Left ventricle myocardium superior (tissue), 1 donor: ENCODE measurements at regions not wholly inside any gene's neighbourhood (a gene's known extent, or its start where the extent isn't known, plus 50 kb on each side); places are given as distances from the start of the nearest gene placed in this dataset.

Experiments used
- ATAC-seq: fragments of 200-7000 bp; cut with Tn5 transposase; one replicate; pipeline ENCODE4 v1.9.1; 2020; ENCODE audit warnings: mild to moderate bottlenecking, moderate library complexity
- DNase-seq: peaks from one replicate; pipeline ENCODE4 v3.0.0-alpha.2; 2020
- intact Hi-C: fragments of 100-400 bp; cut with micrococcal nuclease; formaldehyde crosslinking; loops from one replicate; pipeline ENCODE4 v1.11.0; 2022
- donor health status: DM: no; HTN: yes; CAD: no; lungs with severe emphysema.

DNA sequence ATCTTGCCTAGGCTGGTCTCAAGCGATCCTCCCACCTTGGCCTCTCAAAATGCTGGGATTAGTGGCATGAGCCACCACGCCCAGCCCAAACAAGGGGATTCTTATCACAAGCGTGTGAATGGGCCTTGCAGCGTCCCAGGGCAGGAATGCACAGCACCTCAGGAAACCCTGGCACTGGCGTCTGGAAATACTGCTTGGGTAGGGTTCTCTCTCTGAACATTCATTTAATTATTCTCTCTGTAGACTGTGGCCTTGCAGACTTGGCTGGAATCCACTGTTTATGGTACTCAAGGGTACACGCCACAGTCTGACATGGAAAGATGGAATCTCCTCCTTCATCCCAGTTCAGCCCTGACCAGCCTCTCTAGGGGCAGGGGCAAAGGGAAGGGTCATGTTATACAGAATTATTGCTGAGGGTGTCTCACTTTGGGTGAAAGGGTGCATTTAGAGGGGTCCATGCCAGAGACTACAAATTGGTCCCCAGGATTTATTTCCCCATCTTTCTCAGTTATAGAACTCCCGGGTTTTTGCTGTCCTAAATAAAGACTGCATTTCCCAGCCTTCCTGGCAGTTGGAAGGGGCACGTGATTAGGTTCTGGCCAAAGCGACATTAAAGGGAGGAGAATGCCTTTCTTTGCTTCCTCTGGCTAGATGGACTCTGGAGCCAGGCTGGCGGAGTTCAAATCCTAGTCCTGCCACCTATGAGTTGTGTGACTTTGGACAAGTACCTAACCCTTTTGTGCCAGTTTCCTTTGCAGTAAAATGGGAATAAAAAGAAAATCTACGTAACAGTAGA is 147.2 kb upstream of the HAAO start:
- DNase-seq (peak; percentile 23), ATAC-seq (no peak)
- intact Hi-C loops: loop anchor here (10.0 kb wide), 1 partner anchor 545 kb away; no protein-coding TSS in a partner anchor

- no peak for ATAC-seq
- intact Hi-C loops: no loop called here
- DNase-seq: no peak
Observed at GRCh38 chr2:42938671-42939370, 146.4 kb upstream of the HAAO start.

DNA sequence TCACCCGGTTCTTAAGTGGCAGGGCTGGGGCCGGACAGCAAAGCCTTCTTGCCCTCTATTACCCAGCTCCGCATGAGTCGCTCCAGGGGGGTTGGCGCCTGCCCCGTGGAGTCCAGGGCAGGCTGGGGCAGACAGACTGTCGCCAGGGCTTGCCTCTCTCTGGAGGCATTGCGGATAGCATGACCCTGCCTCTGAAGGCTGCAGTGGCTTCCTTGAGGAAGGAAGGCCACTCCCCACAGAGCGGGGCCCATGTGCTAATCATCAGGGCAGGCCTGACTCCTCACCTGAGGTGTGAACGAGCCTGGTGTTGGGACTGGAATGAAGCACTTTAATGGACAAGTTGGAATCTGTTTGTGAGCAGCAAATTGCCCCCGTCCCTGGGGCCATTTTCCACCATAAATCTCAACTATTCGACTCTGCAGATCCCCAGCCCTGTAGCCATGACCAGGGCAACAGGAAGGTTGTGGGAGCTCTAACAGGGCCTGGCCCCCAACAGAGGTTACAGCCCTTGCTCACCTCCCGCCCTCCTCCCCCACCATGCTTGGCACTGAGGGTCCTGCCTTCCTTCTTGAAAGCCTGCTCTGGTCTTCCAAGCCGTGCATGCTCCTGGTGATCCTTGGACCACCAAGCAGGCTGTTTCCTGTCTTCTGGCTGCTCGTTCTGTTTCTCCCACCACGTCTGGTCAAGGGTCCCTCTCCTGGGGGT is 144.9 kb upstream of the HAAO start:
- peak; percentile 46 for DNase-seq
- intact Hi-C loops: no loop called here
- ATAC-seq: no peak

- ATAC-seq (peak; percentile 26), DNase-seq (peak; percentile 64)
- intact Hi-C loops: no loop called here
Observed at GRCh38 chr2:42935692-42936671, 143.6 kb upstream of the HAAO start.

DNA sequence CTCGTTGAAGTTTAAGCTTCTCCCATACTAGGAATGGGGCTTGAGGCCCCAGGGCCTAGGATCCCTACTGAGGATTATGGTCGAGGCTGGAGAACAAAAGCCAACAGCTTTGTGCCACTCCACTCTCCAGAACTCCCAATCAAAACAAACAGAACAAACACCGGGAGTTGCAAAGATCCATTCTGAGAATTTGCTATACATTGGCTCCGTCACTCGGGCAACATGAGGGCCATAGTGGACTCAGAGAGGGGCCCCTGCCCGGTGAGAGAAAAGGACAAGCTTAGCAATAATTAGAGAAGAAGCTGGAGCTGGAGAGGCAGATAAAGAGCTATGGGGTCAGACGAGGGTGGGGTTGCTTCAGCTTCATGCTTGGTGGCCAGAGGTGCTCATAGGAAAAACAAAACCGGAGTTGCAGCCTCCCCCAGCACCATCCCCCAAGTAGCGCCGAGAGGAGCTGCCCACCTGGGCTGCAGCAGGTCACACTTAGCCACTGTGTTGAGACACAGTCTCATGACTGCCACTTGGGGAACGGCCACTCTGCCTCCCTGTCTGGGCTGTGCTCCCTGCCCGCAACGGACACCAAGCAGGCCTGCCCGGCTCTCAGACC is 142.3 kb upstream of the HAAO start:
- DNase-seq (no peak), ATAC-seq (no peak)
- intact Hi-C loops: no loop called here

DNA sequence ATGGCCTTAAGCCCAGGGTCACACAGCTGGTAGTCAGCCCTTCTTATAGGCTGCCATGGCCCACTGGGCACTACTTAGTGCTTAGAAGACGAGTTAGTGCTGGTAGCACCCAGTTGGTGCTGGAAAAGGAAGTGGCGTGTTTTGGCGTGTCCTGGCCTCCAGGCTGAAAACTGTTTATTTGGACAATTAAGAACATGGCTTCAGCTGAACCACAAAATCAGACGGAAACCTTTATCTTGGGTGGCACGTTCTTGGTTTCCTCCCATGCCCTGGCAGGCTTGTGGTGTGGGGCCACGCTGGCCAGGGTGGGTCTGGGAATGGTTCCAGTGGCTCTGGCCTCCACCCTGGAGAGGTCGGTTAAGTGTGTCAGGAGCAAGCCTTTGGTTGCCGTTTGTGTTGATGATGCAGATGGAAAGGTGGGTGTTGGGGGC is 141.5 kb upstream of the HAAO start:
- intact Hi-C loops: no loop called here
- ATAC-seq (no peak), DNase-seq (no peak)

DNA sequence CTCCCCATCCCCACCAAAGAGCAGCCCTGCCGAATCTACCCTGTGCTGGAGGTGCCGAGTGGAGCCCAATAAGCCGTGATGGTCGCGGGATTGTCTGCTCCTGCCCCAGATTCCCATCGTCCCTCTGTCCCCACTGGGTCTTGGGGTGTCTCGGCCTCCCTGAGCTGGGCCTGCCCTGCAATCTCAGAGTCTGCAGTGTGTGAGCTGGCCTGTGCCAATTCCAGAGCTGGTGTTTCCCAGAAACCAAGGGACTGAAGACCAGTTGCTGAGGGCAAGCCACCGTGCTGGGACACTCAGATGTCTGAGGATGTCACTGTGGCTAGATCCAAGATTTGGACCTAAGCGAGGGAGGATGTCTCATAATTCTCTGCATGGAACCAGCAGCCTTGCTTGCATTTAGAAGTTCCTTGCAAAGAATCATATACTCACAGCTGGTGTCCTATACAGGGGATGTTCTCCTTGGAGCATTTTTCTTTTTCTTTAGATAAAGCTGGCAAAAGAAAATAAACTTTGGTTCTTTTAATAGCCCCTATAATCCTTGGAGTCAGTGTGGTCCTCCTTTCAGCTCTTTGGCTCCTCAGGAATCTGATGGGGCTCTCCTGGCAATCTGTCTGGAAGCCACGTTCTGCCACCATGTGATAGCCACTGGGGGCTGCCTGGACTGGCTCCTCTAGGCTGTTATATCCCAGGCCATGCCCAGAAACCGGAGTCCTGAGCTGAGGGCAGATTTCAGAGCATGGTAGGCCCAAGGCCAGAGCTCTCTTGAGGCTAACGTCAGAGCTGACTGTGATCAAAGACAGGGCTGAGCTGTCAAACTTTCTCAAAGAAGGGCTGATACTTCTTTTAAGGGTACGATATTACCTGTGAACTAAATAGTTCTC is 140.1 kb upstream of the HAAO start:
- DNase-seq (peak; percentile 67), ATAC-seq (peak; percentile 63)
- intact Hi-C loops: no loop called here

DNA sequence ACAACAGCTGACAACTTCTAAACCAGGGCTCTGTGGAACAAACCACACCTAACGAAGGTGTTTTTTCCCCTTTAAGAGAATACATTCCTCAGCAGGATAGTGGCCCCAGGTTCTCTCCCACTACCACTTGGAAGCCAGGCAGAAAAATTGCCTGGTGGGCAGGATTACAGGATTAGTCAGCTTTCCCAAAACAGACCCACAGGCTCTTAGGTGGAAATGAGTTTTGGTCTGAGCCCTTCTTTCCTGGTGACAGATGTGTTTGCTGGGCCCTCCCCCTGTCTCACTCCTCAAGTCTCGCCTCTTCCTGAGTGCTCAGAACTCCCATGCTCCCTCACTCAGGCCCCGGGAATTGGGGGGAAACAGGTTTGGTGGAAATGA is 139.4 kb upstream of the HAAO start:
- no peak for DNase-seq
- ATAC-seq: no peak
- intact Hi-C loops: no loop called here

DNA sequence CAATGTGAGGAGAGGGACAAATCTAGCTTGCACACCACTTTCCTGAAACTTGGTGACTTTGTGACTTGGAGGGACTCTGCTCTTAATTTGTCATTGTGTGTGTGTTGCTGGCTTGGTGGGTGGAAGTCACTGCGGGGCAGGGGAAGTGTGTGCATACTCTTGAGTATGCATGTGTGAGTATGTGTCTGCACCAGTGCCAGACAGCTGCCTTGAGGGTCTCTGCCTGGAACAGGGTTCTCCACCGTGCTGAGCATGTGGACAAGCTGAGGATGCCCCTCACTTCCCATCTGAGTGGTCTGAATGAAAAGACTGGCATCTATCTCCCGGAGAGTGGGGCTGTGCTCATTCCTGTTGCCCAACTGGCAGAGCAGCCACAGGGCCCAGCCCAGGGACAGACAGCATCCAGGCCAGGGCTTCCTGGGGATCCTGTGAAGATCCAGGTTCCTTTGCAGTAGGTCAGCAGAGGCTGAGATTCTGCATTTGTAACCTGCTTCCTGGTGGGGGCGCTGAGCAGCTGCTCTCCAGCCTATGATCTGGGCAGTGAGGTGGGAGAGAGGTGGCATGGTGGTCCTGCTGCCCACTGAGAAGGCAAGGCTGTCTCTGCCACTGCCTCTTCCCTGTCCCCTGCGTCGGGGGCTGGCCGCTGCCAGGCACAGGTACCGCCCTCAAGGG is 138.9 kb upstream of the HAAO start:
- intact Hi-C loops: no loop called here
- DNase-seq: no peak
- no peak for ATAC-seq

GRCh38 chr2:42930025-42930581 is 137.7 kb upstream of the HAAO start:
- intact Hi-C loops: no loop called here
- ATAC-seq (peak; percentile 40), DNase-seq (peak; percentile 56)

DNA sequence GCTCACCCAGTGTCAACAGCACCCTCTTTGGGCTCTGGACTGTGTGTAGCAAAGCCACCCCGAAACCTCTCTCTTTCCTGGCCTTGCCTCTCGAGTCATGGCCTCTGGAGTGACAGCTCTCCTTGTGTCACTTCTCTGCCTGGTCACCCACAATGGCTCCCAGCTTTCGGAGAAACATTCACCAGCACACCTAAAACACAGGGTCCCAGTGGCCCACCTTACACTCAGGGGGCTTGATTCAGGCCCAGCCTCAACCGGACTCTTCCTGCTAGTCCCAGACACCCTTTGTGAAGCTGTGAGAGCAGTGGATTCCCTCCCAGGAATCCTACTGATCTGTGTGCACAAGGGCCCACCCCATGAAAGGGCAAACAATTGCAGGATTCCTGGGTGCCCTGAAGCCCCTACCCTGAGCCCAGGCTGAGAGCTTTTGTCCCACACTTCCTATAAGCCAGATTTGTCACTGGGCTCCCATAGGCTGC is 137.2 kb upstream of the HAAO start:
- intact Hi-C loops: no loop called here
- ATAC-seq: no peak
- DNase-seq: no peak

DNA sequence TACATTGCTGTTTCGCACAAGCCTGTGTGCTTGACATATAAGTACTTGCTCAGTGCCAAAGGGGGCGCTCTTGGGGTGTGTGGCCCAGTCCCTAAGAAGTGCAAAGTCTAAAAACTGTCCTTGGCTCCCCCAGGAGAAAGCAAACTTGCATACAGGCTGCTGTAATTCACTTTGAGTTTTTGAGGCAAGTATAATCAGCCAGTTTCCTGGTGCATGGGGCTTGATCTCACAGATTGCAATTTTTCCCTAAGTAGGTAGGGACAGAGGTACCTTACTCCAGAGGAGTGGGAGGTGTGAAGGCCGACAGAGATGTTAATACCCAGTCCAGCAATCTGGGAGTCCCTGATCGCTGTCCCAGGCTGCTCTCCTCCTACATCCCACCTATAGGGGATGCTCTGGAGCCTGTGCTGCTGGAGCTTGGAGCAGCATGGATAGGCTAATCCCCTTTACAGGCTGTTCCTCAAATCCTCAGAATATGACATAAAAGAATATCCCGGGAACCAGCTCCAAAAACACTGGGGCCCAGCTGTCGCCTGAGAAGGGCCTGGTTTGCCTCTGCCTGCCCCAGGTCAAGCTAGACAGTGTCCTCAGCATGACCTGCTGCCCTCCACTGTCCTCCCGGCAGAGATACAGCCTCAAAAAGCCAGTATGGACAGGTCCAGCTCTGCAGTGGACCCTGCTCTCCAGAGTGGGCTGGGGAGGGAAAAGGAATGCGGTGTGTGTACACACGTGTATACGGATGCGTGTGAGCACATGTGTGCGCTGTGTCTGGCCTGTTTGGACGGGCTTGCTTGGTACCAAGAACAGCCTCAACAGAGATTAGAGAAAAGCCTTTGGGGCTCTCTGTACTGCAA is 136.5 kb upstream of the HAAO start:
- intact Hi-C loops: no loop called here
- ATAC-seq (peak; percentile 2), DNase-seq (no peak)

- ATAC-seq: no peak
- no peak for DNase-seq
- intact Hi-C loops: no loop called here
Observed at GRCh38 chr2:42928161-42928691, 135.8 kb upstream of the HAAO start.

GRCh38 chr2:42927334-42928160 is 135.2 kb upstream of the HAAO start:
- DNase-seq: peak; percentile 65
- intact Hi-C loops: no loop called here

More at GRCh38 chr2:42927334-42928160, 135.2 kb upstream of the HAAO start:
- peak; percentile 32 for ATAC-seq
